Astrocyte (in vitro differentiated cells and primary cell): ENCODE measurements at regions not wholly inside any gene's neighbourhood (a gene's known extent, or its start where the extent isn't known, plus 50 kb on each side); places are given as distances from the start of the nearest gene placed in this dataset.

ENCODE experiments used
- CTCF ChIP-seq: IDR thresholded peaks from 2 replicates; pipeline ENCODE4 v1.5.1; 2011; ENCODE audit warnings: low read depth, mild to moderate bottlenecking, inconsistent platforms, low read length, moderate library complexity; ENCODE audit not compliant: insufficient read depth
- EZH2 ChIP-seq: IDR thresholded peaks from 2 replicates; pipeline ENCODE4 v1.6.1; 2012; ENCODE audit warnings: mild to moderate bottlenecking, low read length, inconsistent platforms; ENCODE audit not compliant: insufficient read depth

- TF ChIP-seq CTCF (no peak), EZH2 (no peak)
Observed at GRCh38 chr7:348962-349743, 59.2 kb downstream of the FOXL3 start.
